DOHH2 (cell line): ENCODE measurements at regions not wholly inside any gene's neighbourhood (a gene's known extent, or its start where the extent isn't known, plus 50 kb on each side); places are given as distances from the start of the nearest gene placed in this dataset.

Source experiments
- CTCF ChIP-seq: fragments of 200-600 bp; sonication (generic); IDR thresholded peaks from one replicate; pipeline ENCODE4 v1.5.1; 2014; ENCODE audit warnings: antibody characterized with exemption, mild to moderate bottlenecking, low read depth, low read length; ENCODE audit not compliant: poor library complexity, severe bottlenecking
- EZH2phosphoT487 ChIP-seq: fragments of 200-600 bp; sonication (generic); IDR thresholded peaks from 2 replicates; pipeline ENCODE4 v1.6.1; 2017; ENCODE audit warnings: borderline replicate concordance, mild to moderate bottlenecking, antibody characterized with exemption, low read length, moderate library complexity, mixed read lengths

- TF ChIP-seq CTCF (no peak), EZH2phosphoT487 (no peak)
These were observed 67.8 kb upstream of the RALGAPA2 start for GRCh38 chr20:20780127-20780824.
